Sigmoid colon (tissue), 6 donors: ENCODE measurements at regions not wholly inside any gene's neighbourhood (a gene's known extent, or its start where the extent isn't known, plus 50 kb on each side); places are given as distances from the start of the nearest gene placed in this dataset.

Experiments
- DNase-seq: peaks from one replicate; pipeline ENCODE4 v3.0.0-alpha.2; 2019
- H3K27ac ChIP-seq, 4 donors: fragments of 200-600 bp; sonication (generic); one replicate each; pipeline ENCODE4 v1.5.1; 2016 to 2019; ENCODE audit warnings: mild to moderate bottlenecking in 1 of 4
- H3K27me3 ChIP-seq, 3 donors: fragments of 200-600 bp; sonication (generic); one replicate each; pipeline ENCODE4 v1.5.1; 2019; ENCODE audit warnings: mild to moderate bottlenecking in 1 of 3
- H3K36me3 ChIP-seq, 4 donors: fragments of 200-600 bp; sonication (generic); one replicate each; pipeline ENCODE4 v1.5.1; 2016 to 2019
- H3K4me1 ChIP-seq, 4 donors: fragments of 200-600 bp; sonication (generic); one replicate each; pipeline ENCODE4 v1.5.1; 2017 to 2019
- H3K4me3 ChIP-seq, 4 donors: fragments of 200-600 bp; sonication (generic); one replicate each; pipeline ENCODE4 v1.5.1; 2017 to 2019; ENCODE audit warnings: mild to moderate bottlenecking in 2 of 4, moderate library complexity in 1 of 4
- H3K9me3 ChIP-seq, 4 donors: fragments of 200-600 bp in 3 of 4; sonication (generic) in 3 of 4; one replicate each; pipeline versions ENCODE4 v1.5.1 to v1.6.1; 2013 to 2019
- CTCF ChIP-seq, 4 experiments: fragments of 450-650 bp in 3 of 4; fragments of 200-600 bp in 1 of 4; IDR thresholded peaks; one replicate each; pipeline ENCODE4 v1.5.1; 2016 to 2019; ENCODE audit warnings: antibody characterized with exemption in 4 of 4, mild to moderate bottlenecking in 3 of 4, moderate library complexity in 2 of 4
- EP300 ChIP-seq, 4 donors: sonication (generic); formaldehyde crosslinking; IDR thresholded peaks; one replicate each; pipeline ENCODE4 v1.6.1; 2017; ENCODE audit warnings: antibody characterized with exemption in 4 of 4
- POLR2A ChIP-seq, 2 donors: fragments of 450-650 bp; IDR thresholded peaks; one replicate each; pipeline ENCODE4 v1.6.1; 2016; ENCODE audit warnings: antibody characterized with exemption in 2 of 2, mild to moderate bottlenecking in 2 of 2, moderate library complexity in 2 of 2
- POLR2AphosphoS5 ChIP-seq, 4 donors: sonication (generic); formaldehyde crosslinking; IDR thresholded peaks; one replicate each; pipeline ENCODE4 v1.6.1; 2017; ENCODE audit warnings: antibody characterized with exemption in 4 of 4
- WGBS, 2 donors: extraction: QIAGEN DNeasy Blood & Tissue Kit; methylation state at CpG; one replicate each; pipeline ENCODE4 v1.1.7; 2013; 5-methylcytosine and 5-hydroxymethylcytosine counted together
- intact Hi-C: fragments of 100-400 bp; cut with DNase I; formaldehyde crosslinking; loops from one replicate; pipeline ENCODE4 v1.15.1; 2023
- donor health status: healthy with polysubstance abuse.
- donor health status: healthy.

GRCh38 chr15:57884936-57885335, 178.4 kb downstream of the POLR2M start:
- no peak for DNase-seq
- 70 to 73% methylated on average over 1 of the region's 1 CpG for WGBS, 2 donors
- Histone ChIP-seq H3K36me3 (no peaks in the 10 kb centered on the region), H3K27ac (no peak overlapping the region), H3K4me1 (no peaks in the 10 kb centered on the region), H3K9me3 (no peaks in the 10 kb centered on the region), H3K4me3 (no peak overlapping the region), H3K27me3 (no peaks in the 10 kb centered on the region)
- TF ChIP-seq POLR2A (IDR thresholded peaks at IDR 0.05): no peak
- no peak for TF ChIP-seq CTCF (IDR thresholded peaks at IDR 0.05)
- intact Hi-C loops: no loop called here

GRCh38 chr15:57885435-57885834, 178.9 kb downstream of the POLR2M start:
- no peak for TF ChIP-seq POLR2A (IDR thresholded peaks at IDR 0.05)
- no peak for TF ChIP-seq EP300 (IDR thresholded peaks at IDR 0.05)
- TF ChIP-seq CTCF (IDR thresholded peaks at IDR 0.05): no peak
- no peak for TF ChIP-seq POLR2AphosphoS5 (IDR thresholded peaks at IDR 0.05)
- Histone ChIP-seq H3K36me3 (no peaks in the 10 kb centered on the region), H3K27me3 (no peaks in the 10 kb centered on the region), H3K9me3 (no peaks in the 10 kb centered on the region), H3K4me1 (no peaks in the 10 kb centered on the region), H3K27ac (no peak overlapping the region), H3K4me3 (no peak overlapping the region)
- intact Hi-C loops: no loop called here
- 57 to 87% methylated on average over 5 of the region's 5 CpGs for WGBS, 2 donors
- no peak for DNase-seq

- H3K4me1 ChIP-seq: no peaks in the 10 kb centered on the region
- no peak overlapping the region for H3K27ac ChIP-seq
- no peak overlapping the region for H3K4me3 ChIP-seq
- no peak for DNase-seq
- TF ChIP-seq POLR2A (IDR thresholded peaks at IDR 0.05): no peak
- TF ChIP-seq CTCF (IDR thresholded peaks at IDR 0.05): no peak
- TF ChIP-seq POLR2AphosphoS5 (IDR thresholded peaks at IDR 0.05): no peak
- TF ChIP-seq EP300 (IDR thresholded peaks at IDR 0.05): no peak
- H3K36me3 ChIP-seq: no peaks in the 10 kb centered on the region
- H3K9me3 ChIP-seq: peaks cover 0 to 4% (median 0%) of the 10 kb centered on the region in 4 donors
- intact Hi-C loops: no loop called here
- WGBS, 2 donors: 18 to 54% methylated on average over 2 of the region's 2 CpGs
- H3K27me3 ChIP-seq: no peaks in the 10 kb centered on the region
Measured at GRCh38 chr15:57887825-57888224, 177.7 kb downstream of the ALDH1A2 start.

GRCh38 chr15:57890351-57890750, 175.2 kb downstream of the ALDH1A2 start:
- DNase-seq: no peak
- WGBS, 2 donors: 91 to 93% methylated on average over 1 of the region's 1 CpG
- H3K9me3 ChIP-seq: peaks cover 0 to 4% (median 0%) of the 10 kb centered on the region in 4 donors
- H3K27ac ChIP-seq: no peak overlapping the region
- intact Hi-C loops: no loop called here
- TF ChIP-seq EP300 (IDR thresholded peaks at IDR 0.05) (no peak), POLR2AphosphoS5 (IDR thresholded peaks at IDR 0.05) (no peak), CTCF (IDR thresholded peaks at IDR 0.05) (no peak), POLR2A (IDR thresholded peaks at IDR 0.05) (no peak)
- H3K4me1 ChIP-seq: no peaks in the 10 kb centered on the region
- no peaks in the 10 kb centered on the region for H3K27me3 ChIP-seq
- H3K36me3 ChIP-seq: no peaks in the 10 kb centered on the region
- H3K4me3 ChIP-seq: no peak overlapping the region

- no peaks in the 10 kb centered on the region for H3K36me3 ChIP-seq
- H3K9me3 ChIP-seq: peaks cover 0 to 4% (median 0%) of the 10 kb centered on the region in 4 donors
- no peaks in the 10 kb centered on the region for H3K4me1 ChIP-seq
- no peak overlapping the region for H3K27ac ChIP-seq
- H3K27me3 ChIP-seq: no peaks in the 10 kb centered on the region
- WGBS, 2 donors: 88 to 90% methylated on average over 3 of the region's 3 CpGs
- no peak overlapping the region for H3K4me3 ChIP-seq
- intact Hi-C loops: no loop called here
- DNase-seq: no peak
- TF ChIP-seq POLR2AphosphoS5 (IDR thresholded peaks at IDR 0.05) (no peak), POLR2A (IDR thresholded peaks at IDR 0.05) (no peak), CTCF (IDR thresholded peaks at IDR 0.05) (no peak), EP300 (IDR thresholded peaks at IDR 0.05) (no peak)
Measured at GRCh38 chr15:57890878-57891277, 174.6 kb downstream of the ALDH1A2 start.
